CD4-positive, alpha-beta T cell treated with Interleukin-4 for 1 hour (primary cell): ENCODE measurements at regions not wholly inside any gene's neighbourhood (a gene's known extent, or its start where the extent isn't known, plus 50 kb on each side); places are given as distances from the start of the nearest gene placed in this dataset.

Source experiments
- DNase-seq, 2 donors: peaks; one replicate each; pipeline ENCODE4 v3.0.0-alpha.2; 2020 to 2022

DNA sequence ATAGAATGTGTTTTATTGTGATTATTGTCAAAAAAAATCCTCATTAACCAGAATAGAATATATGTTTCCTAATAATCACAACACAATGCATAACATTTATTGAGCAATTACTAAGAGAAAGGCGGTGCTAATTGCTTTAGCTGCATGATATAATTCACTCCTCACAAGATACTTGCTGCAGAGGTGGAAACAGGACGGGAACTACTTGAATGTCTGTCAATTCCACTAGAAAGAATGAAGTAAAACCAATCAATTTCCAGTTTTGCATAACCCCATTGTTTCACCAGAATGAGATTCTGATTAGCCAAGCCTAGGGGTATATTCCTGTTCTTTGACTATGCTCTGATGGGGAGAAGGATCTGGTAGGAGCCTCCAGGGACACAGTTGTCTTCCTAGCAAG is 239.1 kb upstream of the NRP1 start:
- DNase-seq = no peak

DNA sequence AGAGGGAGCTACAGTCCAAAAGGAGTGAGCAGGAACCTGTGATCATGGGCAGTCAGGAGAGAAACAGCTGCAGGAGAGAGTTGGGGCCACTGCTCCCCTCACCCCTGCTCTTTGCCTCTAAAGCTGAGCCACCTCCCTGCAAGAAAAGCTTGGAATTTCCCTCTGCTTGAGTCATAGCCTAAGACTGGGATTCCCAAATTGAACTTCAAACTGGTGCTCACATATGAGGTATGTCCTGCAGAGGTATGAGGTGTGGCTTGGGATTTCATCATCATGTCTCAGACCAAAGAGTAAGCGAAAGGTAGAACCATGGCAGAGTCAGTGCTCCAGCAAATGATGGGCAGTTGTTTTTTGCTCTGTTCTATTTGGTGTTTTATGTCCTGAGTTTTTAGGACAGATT is 237.1 kb upstream of the NRP1 start:
- no peak for DNase-seq

DNA sequence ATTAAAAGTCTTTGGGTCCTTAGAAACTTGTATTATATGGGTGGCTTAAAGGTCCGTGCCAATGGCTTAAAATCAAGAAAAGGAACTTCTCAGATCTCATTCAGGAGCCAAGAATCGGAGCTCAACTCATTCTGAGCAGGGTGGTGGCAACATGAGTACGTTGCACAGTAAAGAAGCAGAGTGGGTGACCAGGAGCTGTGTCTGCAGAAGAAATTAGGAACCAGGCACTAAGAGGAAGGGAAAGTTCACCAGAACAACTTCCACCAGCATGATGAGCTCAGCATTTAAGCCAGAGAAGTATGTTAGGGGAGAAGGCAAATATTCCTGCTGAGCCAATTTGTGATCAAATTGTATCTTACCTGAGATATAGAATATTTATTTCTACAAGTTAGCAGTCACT is 236.0 kb upstream of the NRP1 start:
- peak in 1 of 2 donors; percentile 26 for DNase-seq

DNA sequence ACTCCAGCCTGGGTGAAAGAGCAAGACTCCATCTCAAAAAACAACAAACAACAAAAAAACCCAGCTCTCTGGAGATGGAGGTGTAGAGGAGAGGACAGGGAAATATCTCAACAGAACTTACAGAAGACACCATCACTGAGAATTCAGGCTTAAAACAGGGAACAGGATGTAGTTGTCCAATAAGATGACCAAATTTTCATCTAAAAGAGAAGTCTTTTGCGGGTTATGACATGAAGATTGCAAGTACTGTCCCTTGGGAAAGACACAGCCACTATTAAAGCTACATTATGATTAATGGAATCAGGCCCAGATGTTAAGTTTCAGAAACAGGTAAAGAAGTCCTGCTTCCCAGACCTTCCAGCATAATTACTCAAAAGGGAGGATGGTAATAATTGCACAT is 235.2 kb upstream of the NRP1 start:
- DNase-seq = no peak

DNA sequence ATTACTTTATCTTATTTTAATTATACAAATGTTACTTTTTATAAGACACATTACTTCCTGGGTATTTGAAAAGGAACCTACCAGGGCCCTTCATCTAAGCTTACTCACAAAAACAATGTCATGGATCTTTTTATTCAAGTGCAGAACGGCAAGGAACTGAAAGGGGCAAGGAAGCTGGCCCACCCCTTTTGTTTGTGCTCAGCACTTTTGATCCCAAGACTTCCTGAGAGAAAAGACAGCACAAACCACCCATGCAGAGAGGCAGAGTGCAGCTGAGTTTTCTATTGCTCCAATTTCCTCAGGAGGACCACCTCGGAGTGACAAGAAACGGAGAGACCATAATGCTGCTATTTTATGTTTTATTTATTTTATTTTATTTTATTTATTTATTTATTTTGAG is 232.0 kb upstream of the NRP1 start:
- no peak for DNase-seq

- DNase-seq = no peak
These were observed 231.5 kb upstream of the NRP1 start for GRCh38 chr10:33566001-33566400.

DNA sequence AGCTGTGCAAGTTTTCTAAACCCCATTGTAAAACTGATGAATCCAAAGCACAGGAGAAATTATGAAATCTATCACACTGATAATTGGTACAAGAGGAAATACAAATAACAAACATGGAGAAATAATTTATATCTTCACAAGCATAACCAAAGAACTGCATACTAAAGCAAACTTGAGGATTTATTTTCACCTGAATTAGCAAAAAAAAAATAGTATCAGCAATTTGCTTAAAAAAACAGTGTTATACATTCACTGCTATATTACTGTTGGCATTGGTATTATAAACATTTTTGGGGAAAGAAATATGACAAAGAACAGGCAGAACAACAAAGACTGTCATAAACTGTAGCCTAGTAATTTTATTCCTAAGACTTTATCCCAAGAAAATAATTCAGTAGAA is 230.8 kb upstream of the NRP1 start:
- DNase-seq = no peak

GRCh38 chr10:33559105-33559504 is 224.6 kb upstream of the NRP1 start:
- no peak for DNase-seq

DNA sequence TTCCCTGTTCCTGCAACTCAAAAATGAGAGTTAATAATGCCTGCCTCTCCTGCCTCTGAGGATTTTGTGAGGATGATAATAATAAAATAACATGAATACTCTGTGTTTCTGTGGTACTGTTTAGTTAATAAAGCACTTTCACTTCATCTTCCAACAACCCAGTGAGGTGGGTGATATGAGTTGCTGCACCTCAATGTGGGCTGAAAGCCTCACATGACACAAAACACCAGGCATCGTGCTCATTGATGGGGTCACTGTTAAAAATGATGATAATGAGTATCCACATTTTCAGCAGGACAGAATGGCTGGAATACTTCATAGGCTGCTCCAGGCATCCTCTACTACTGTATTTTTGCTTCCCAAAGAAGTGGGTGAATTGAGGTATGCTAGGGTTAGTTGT is 222.8 kb upstream of the NRP1 start:
- no peak for DNase-seq

DNA sequence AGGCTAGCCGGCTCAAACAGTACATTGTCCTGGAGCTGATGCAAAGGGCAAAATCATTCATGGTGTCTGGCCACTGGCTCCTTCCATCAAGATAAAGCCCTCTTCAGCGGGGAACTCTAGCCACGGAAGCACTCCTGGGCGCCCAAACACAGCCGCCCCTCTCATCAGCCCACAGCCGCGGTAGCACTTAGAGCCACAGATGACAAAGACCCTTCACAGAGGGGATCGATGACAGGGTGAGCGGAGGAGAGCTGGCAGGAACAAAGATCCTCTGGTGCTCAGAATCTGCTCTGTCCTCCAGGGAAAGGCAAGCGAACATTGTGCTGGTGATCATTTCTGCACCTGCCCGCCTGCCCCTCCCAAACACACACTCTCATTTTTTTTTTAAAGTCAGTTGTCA is 222.2 kb upstream of the NRP1 start:
- no peak for DNase-seq

DNA sequence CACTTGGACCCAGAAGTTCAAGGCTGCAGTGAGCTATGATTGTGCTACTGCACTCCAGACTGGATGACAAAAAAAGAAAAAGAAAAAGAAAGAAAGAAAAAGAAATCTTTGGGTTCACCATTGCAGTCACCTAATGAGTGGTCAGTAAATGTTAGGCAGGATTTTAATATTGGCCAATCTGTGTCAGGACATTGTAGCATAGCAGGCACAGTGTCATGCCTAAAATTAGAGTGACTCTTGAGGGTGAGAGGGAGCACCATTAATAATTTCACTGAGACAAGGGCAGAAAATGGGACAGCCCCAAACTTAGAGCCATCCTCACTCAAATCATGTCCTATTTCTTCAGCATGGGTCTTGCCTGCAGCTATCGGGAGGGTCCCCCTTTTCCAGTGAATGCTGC is 221.6 kb upstream of the NRP1 start:
- DNase-seq = no peak

DNA sequence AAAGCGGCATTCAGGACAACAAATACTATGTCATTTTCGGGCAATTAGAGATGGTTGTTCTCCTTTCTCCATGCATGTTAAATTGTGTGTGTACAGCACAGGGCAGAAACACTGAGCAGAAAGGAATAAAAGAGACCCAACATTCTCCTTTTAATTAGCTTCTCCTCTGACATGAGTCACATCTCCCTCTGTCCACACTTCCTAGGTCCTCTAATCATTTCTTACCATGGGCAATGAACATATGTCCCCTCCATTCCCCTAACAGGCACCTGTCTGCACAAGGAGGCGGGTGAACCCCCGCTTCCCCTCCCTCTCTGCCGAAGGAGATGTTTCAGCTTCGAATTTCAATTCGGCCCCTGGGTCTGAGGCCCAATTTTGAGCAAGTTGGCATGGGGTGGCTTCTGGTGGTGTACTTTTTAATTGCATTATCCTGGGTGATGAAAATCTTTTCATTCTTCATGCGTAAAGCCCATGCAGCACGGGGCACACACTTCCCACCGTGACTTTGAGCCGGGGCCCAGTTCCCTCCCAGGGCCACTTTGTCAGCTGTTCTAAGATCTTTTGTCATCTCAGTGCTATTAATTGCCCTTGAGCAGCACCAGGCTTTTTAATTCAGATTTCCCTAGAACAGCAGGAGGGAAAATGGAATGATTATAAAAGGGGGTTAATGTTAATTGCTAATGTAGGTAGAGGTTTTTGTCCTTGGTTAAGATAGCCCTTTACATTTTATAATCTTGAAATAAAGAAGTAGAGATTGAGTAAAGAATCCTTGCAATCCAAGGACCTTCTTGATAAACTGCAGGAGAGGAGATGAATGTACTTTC is 219.5 kb upstream of the NRP1 start:
- DNase-seq = no peak

- DNase-seq = no peak
These were observed 217.8 kb upstream of the NRP1 start for GRCh38 chr10:33552290-33552689.

GRCh38 chr10:33550811-33551210 is 216.3 kb upstream of the NRP1 start:
- DNase-seq = no peak

DNA sequence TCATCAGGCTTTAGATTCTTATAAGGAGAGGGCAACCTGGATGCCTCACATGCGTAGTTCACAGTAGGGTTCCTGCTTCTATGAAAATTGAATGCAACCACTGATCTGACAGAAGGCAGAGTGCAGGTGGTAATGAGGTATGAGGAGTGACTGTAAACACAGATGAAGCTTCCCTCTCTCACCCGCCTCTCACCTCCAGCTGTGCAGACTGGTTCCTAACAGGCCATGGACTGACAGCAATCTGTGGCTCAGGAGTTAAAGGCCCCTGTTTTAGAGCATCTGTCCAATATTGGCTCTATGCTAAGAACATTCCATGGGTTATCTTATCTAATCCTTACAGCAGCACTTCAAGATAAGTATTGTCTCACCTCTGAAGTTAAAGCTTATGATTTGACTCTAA is 213.5 kb upstream of the NRP1 start:
- DNase-seq = no peak

DNA sequence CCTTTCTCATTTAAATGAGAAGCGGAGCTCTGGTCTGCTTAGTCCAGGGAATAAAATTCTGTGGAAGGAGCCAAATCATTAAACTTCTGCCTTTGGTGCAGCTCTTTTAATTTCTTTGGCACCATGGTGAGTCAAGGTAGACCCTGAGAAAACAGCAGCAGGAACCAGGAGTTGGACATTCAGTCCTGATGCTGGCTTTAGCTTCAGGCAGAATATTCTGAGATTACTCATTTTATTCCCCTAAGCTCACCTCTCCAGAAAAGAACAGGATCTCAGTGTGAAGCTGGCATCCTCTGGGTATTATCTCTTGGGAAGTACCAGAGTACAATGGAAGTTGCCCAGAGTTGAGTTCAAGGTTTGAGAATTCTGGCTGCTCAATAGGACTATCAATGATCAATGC is 211.6 kb upstream of the NRP1 start:
- DNase-seq = no peak

GRCh38 chr10:33542752-33543505 is 208.5 kb upstream of the NRP1 start:
- DNase-seq = no peak

DNA sequence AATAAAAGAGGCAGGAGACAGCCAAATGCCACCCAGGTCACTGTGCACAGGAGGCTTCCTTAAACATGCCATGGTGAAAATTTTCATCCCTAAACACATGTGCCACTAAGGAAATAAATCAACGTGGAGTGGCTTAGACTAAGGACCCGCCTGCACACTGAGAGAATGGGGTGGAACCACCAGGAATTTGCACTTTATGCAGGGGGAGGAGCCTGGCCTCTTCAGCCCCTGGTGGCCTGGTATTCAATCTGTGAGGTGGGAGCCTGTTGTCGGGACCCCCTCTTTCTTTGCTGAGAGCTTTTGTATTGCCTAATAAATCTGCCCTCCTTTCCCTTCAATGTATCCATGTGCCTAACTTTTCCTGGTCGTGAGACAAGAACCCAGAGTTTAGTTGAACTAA is 204.6 kb upstream of the NRP1 start:
- DNase-seq = no peak

GRCh38 chr10:33537066-33537465 is 202.6 kb upstream of the NRP1 start:
- DNase-seq = no peak

- DNase-seq = no peak
These were observed 202.0 kb upstream of the NRP1 start for GRCh38 chr10:33536508-33536907.

DNA sequence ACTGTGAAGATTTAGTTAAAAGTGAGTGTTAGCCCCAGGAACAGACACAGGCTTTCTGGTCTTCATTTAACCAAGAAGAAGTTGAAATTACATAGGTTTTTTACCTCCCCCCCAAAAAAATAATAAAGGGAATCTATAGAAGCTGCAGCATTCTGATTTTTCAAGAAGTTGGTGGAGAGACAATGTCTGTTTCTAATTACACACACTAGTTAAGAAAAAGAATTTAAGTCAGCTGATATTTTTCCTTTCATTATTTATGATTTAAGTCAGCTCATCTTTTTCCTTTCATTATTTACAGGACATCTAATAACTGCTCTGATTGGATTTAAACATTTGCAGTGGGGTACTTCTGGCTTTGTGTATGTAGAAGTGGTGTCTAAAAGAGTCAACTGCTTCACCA is 201.4 kb upstream of the NRP1 start:
- DNase-seq = no peak

DNA sequence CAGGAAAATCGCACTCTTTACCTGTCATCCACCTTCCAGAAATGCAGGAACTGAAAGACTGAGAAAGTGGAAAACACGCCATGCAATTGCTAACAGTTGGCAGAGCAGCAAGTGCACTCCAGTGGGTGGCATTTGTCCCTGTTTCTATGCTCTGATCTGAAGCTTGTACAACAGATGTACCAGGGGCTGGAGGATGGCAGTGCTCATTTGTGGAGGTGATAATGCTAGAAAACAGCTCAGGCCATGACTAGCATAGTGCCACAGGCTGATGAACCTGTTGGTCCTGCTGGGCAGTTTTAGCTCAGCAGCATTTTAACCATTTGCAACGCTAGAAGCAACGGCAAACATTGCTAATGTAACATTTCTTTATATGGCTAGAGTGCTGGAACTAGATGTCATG is 199.9 kb upstream of the NRP1 start:
- no peak for DNase-seq

DNA sequence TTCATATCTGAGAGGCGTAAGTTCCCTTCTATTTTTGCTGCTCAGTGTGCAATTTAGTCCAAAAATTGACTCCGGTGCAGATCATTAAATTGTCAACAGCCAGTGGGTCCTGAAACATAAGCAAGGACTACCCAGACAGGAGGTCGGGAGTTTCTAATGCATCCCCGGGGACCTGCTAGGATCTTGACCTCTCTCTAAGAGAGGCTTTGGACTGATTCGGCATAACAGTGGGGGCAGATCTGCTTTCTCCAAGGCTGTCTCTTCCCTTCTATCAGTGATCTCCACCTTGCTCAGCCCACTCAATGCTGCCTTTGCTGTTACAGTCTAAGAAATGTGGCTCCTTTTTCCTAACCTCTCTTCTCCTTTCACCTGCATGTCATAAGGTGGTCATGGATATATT is 199.1 kb upstream of the NRP1 start:
- no peak for DNase-seq

GRCh38 chr10:33532901-33533300 is 198.4 kb upstream of the NRP1 start:
- no peak for DNase-seq

DNA sequence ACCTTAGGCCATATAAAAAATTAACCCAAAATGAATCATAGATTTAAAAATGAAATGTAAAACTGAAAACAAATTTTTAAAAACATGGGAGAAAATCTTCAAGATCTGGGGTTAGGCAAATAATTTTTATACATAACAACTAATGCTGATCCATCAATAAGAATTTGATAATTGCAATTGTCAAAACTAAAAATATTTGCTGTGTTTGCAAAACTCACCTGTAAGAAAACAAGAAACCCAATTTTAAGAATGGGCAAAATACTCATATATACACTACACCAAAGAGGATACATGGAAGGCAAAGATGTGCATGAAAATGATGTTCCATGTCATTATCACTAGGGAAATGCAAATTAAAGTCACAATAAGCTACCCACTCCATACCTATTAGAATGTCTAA is 194.8 kb upstream of the NRP1 start:
- DNase-seq = no peak
